ENCODE measurements at regions not wholly inside any gene's neighbourhood (a gene's known extent, or its start where the extent isn't known, plus 50 kb on each side); places are given as distances from the start of the nearest gene placed in this dataset.

DNA sequence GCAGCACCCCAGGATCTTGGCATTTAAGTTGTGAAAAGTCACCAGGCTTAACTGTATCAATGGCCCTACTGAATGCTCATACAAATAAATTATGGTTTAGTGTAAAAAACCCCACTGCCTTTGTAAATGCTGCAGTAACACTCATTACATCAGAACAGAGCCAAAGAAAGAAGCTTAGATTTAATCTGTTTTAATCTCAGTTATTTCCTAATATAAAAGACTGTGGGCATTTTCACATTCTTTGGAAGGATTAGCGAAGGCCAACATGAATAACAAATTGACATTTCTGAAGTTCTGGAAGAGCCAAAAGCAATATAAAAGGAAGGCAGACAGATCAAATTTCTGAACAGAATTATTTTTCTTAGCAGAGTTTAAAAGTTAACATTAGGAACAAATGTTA, 140.0 kb upstream of the HCCS start:
- no peak overlapping the region for H3K4me3 ChIP-seq (ENCODE audit: low read length)
- intact Hi-C loops (cut with DNase I, micrococcal nuclease) = no loop called here
- TF ChIP-seq, protein P1, sequence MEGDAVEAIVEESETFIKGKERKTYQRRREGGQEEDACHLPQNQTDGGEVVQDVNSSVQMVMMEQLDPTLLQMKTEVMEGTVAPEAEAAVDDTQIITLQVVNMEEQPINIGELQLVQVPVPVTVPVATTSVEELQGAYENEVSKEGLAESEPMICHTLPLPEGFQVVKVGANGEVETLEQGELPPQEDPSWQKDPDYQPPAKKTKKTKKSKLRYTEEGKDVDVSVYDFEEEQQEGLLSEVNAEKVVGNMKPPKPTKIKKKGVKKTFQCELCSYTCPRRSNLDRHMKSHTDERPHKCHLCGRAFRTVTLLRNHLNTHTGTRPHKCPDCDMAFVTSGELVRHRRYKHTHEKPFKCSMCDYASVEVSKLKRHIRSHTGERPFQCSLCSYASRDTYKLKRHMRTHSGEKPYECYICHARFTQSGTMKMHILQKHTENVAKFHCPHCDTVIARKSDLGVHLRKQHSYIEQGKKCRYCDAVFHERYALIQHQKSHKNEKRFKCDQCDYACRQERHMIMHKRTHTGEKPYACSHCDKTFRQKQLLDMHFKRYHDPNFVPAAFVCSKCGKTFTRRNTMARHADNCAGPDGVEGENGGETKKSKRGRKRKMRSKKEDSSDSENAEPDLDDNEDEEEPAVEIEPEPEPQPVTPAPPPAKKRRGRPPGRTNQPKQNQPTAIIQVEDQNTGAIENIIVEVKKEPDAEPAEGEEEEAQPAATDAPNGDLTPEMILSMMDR (IDR thresholded peaks at IDR 0.05) = no peak
- H3K9me3 Mint-ChIP-seq = peaks cover 2% of the 10 kb centered on the region
- H3K27me3 ChIP-seq (ENCODE audit: control insufficient read depth in 1 of 2, insufficient read depth in 2 of 2, low read length in 2 of 2) = no peaks in the 10 kb centered on the region
- no peaks in the 10 kb centered on the region for H3K4me1 Mint-ChIP-seq (ENCODE audit: low read depth)
- no peak for DNase-seq
- no peaks in the 10 kb centered on the region for H3K36me3 ChIP-seq (ENCODE audit: insufficient read depth, low read length)
- CTCF ChIA-PET = no interaction called here
- no peak for ATAC-seq (ENCODE audit: poor library complexity)
- no peak overlapping the region for H3K27ac Mint-ChIP-seq
- H3K27me3 Mint-ChIP-seq = no peaks in the 10 kb centered on the region
- H3K36me3 Mint-ChIP-seq (ENCODE audit: low read depth) = no peaks in the 10 kb centered on the region
- H3K4me1 ChIP-seq (ENCODE audit: insufficient read depth, low read length) = no peaks in the 10 kb centered on the region
- H3K4me3 Mint-ChIP-seq = no peak overlapping the region
- H3K9me3 ChIP-seq (ENCODE audit: control insufficient read depth in 1 of 2, insufficient read depth in 1 of 2, low read length in 2 of 2) = peaks cover 0 to 5% of the 10 kb centered on the region in 2 experiments
- POLR2A ChIA-PET = no interaction called here
- H3K27ac ChIP-seq (ENCODE audit: low read depth in 1 of 2, low read length in 2 of 2) = no peak overlapping the region

DNA sequence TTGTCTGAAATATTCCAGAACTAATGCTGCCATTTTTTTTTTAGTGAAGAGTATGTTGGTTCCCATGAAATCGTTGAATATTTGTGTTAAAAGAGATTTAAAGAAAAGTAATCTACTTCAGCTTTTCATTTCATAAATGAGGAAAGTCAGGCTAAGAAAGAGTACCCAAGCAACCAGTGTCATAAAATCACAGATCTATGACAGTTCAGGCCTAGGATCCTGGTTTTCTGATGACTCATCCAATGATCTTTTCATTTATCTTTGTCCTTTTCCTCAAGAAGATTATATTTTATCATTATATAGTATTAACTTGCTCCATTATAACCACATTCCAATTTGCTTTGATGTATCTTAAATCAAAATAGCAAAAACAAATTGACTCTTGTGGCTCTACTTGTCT, 139.4 kb upstream of the HCCS start:
- intact Hi-C loops (cut with DNase I, micrococcal nuclease) = no loop called here
- ChIA-PET POLR2A (no interaction called here), CTCF (no interaction called here)
- Histone ChIP-seq H3K36me3 (ENCODE audit: insufficient read depth, low read length) (no peaks in the 10 kb centered on the region), H3K4me3 (ENCODE audit: low read length) (no peak overlapping the region), H3K9me3 (ENCODE audit: control insufficient read depth in 1 of 2, insufficient read depth in 1 of 2, low read length in 2 of 2) (peaks cover 0 to 5% of the 10 kb centered on the region in 2 experiments), H3K27ac (ENCODE audit: low read depth in 1 of 2, low read length in 2 of 2) (no peak overlapping the region), H3K4me1 (ENCODE audit: insufficient read depth, low read length) (no peaks in the 10 kb centered on the region), H3K27me3 (ENCODE audit: control insufficient read depth in 1 of 2, insufficient read depth in 2 of 2, low read length in 2 of 2) (no peaks in the 10 kb centered on the region)
- Mint-ChIP-seq H3K27me3 (no peaks in the 10 kb centered on the region), H3K36me3 (ENCODE audit: low read depth) (no peaks in the 10 kb centered on the region), H3K4me3 (no peak overlapping the region), H3K4me1 (ENCODE audit: low read depth) (no peaks in the 10 kb centered on the region), H3K9me3 (peaks cover 2% of the 10 kb centered on the region), H3K27ac (no peak overlapping the region)
- no peak for ATAC-seq (ENCODE audit: poor library complexity)
- TF ChIP-seq, protein P1 (IDR thresholded peaks at IDR 0.05) = no peak
- DNase-seq = no peak

- intact Hi-C loops (cut with DNase I, micrococcal nuclease) = no loop called here
- POLR2A ChIA-PET = no interaction called here
- Mint-ChIP-seq H3K27me3 (no peaks in the 10 kb centered on the region), H3K9me3 (peaks cover 2% of the 10 kb centered on the region), H3K4me3 (no peak overlapping the region), H3K4me1 (ENCODE audit: low read depth) (no peaks in the 10 kb centered on the region), H3K27ac (no peak overlapping the region), H3K36me3 (ENCODE audit: low read depth) (no peaks in the 10 kb centered on the region)
- ATAC-seq (ENCODE audit: poor library complexity) = no peak
- Histone ChIP-seq H3K4me3 (ENCODE audit: low read length) (no peak overlapping the region), H3K9me3 (ENCODE audit: control insufficient read depth in 1 of 2, insufficient read depth in 1 of 2, low read length in 2 of 2) (peaks cover 0 to 5% of the 10 kb centered on the region in 2 experiments), H3K27me3 (ENCODE audit: control insufficient read depth in 1 of 2, insufficient read depth in 2 of 2, low read length in 2 of 2) (no peaks in the 10 kb centered on the region), H3K27ac (ENCODE audit: low read depth in 1 of 2, low read length in 2 of 2) (no peak overlapping the region), H3K36me3 (ENCODE audit: insufficient read depth, low read length) (no peaks in the 10 kb centered on the region), H3K4me1 (ENCODE audit: insufficient read depth, low read length) (no peaks in the 10 kb centered on the region)
- TF ChIP-seq, protein P1 (IDR thresholded peaks at IDR 0.05) = no peak
- no peak for DNase-seq
- CTCF ChIA-PET = no interaction called here
Observed at GRCh38 chrX:10972706-10973105, 138.4 kb upstream of the HCCS start.

Data from CD4-positive, alpha-beta T cell (primary cell).